CD4-positive, alpha-beta T cell treated with Interleukin-17A for 4 hours (primary cell): ENCODE measurements at regions not wholly inside any gene's neighbourhood (a gene's known extent, or its start where the extent isn't known, plus 50 kb on each side); places are given as distances from the start of the nearest gene placed in this dataset.

ENCODE experiments used
- DNase-seq: peaks from one replicate; pipeline ENCODE4 v3.0.0-alpha.2; 2020; ENCODE audit warnings: mixed read lengths

DNA sequence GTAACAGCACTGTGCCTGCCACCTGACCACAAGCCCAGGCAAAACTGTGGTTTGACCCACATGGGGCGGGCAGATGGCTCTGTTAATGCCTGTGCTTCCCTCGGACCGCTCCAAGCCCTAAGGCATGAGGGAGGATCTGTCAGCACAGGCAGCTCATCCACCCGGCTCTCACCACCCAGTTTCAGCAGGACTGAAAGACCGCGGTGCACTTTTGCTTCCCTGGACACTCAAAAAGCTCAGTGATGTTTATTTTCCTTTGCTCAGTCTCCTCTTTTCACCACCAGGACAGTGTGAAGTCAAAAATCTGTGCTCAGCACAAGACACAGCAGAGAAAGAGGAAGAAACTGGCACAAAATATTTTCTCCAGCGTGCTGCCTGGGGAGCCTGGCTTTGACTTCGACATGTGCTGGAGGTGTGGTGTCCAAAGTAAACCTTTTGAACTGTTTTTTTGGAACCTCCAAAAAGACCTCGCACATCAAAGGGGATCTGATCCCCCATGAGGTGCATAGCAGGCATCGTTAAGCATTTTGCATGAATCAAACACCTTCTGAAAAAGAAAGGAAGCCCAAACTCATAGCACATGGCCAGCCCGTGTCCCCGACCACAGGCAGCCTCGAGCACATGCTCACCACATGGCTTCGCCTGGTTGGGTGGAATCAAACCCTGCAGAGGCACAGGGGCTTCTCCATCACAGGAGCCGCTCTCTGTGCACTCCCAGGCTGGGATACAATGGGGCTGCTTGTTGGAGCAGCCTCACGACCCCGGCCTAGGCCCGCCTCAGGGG is 441.7 kb upstream of the JARID2 start:
- no peak for DNase-seq

DNA sequence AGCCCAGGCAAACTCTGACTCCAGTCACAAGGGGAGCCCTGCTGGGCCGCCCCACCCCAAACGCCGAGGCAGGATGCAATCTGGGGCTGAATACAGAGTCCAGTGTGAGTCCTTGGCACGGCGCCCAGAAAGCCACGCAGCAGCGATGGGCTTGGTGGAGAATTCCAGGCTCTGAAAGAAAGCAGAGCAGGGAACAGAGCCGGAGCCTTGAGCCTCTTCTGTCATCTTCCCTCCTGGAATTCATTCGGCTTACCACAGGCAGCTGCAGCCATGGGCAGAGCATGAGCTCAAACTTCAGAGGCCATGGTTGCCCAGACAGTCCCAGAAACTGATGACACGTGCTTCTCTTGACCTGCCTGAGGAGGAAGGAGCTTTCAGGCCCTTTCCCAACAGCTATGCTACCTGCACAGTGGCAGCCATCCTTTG is 441.1 kb upstream of the JARID2 start:
- no peak for DNase-seq

DNA sequence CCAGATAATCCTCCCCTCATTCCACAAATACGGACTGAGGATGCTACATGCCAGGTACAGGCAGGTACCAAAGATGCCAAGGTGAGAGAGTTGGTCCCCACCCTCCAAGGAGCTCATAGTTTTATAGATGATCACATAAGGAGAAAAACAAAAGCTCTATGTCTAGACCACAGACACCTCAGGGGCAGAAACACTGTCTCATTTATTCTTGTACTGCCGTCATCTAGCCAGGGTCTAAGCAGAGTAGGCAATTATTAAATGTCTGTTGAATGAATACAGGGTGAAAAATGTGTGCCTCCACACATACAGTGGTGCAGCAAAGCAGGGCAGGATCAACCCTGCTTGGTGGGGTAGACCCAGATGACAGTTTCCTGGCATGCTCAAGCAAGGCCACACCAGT is 439.8 kb upstream of the JARID2 start:
- DNase-seq, result no peak

DNA sequence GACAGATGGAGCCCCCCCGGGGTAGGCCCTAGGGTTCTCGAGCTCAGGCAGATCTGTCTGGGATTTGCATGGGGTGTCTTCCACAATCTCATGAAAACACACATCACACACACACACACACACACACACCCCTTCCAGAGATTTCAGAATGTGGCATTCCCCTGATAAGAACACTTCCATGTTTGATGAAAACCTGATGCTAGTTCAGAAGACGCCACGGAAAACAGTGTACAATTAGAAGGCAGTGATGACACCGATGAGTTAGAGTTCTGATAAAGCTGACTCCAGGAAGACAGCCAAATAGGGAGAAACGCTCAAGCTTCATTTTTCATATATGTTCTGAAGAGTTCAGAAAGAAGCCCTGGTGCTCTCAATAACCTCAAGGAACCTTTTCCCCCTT is 438.7 kb upstream of the JARID2 start:
- no peak for DNase-seq

- no peak for DNase-seq
Observed at GRCh38 chr6:14807971-14808370, 437.9 kb upstream of the JARID2 start.

- DNase-seq, result no peak
Observed at GRCh38 chr6:14810021-14810420, 435.8 kb upstream of the JARID2 start.

GRCh38 chr6:14811775-14812428 is 434.0 kb upstream of the JARID2 start:
- no peak for DNase-seq

GRCh38 chr6:14814016-14814415 is 431.9 kb upstream of the JARID2 start:
- DNase-seq, result no peak

DNA sequence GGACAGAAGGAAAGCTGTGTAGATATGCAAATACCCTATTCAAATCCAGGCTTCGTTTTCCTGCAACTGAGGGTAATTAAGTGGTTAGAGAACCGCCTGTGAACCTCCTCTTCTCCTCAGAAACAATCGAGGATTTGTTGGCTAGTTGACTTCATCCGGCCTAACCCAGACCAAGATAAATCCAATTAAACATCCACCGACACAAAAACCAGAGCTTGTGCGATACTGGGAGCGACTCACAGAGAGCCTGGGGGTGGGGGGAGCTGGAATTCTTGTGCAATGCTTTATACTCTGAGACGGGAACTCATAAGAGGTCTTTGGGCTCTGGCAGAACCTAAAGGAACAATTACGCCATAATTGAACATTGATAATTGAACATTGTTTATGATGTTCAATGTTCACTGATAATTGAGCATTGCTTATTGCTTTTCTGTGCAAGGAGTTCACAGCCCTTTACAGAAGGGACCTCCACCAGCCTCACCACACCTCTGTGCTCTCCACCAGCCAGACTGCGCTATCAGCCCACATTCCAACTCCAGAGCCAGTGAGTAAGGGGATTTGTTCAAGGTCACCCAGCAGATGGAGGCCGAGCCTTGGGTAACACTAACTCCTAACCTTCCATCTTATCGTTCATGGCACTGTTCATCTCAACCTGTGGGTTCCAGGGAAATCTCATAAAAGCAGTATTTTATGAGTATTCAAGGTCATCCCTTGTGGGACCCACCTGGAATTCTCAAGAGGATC is 429.6 kb upstream of the JARID2 start:
- DNase-seq, result no peak

GRCh38 chr6:14817074-14817473 is 428.8 kb upstream of the JARID2 start:
- DNase-seq, result no peak

- no peak for DNase-seq
Observed at GRCh38 chr6:14818422-14818884, 427.4 kb upstream of the JARID2 start.

DNA sequence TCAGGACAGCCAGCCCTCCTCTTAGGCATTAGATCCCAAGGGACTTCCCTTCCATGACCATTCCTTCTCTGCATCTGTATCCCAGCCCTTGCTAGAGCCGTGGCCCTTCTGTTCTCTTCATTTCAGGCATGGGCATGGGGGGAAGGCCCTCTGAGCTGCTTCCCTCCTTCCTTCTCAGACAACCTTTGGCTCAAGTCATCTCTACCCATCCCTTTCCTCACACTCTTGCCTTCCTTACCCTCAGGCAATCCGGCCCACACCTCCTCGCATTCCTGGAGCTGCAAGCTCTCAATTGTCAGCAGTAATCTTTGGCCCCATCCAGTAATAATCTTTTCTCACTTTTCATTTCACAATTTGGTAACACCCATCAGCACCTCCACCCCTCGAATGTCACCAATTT is 426.9 kb upstream of the JARID2 start:
- no peak for DNase-seq

- no peak for DNase-seq
Observed at GRCh38 chr6:14819840-14820420, 425.9 kb upstream of the JARID2 start.

DNA sequence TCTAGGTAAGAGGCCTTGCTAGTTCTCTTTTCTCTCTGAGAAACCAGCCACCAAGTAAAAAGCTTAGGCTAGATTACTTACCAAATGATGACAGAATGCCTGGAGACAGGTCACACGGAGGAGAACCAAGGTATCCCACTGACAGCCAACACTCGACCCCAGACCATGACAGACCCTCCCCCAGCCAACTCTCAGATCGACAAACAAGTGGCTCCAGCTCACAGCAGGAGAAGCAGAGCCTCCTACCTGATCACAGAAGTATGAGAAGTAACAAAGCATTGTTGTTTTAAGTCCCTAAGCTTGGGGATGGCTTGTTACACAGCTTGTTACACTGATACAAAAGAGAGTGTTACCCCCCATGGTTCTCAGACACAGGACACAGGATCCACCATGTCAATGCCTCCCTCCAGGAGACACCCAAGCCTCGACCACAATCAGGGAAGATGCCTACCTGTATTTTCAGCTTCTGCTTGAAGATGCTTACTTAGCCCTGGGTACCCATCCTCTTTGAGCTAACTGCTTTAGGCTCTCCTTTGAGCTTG is 423.8 kb upstream of the JARID2 start:
- no peak for DNase-seq

DNA sequence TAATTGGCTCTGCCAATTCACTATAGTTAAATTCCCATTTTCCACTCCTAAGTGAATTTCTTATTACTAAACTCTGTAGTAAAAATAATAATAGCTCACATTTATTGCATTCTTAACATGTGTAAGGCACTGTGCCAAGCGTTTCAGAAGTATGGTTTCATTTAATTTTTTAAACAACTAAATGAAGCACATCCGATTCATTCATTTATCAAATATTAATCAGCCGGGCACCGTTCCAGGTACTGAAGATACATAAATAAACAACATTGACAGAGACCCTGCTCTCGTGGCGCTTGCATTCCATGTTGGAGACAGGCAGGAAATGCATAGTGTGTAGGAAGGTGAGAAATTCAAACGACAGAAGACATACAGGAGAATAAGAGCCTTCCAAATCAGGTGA is 423.2 kb upstream of the JARID2 start:
- DNase-seq, result no peak

- DNase-seq, result no peak
Observed at GRCh38 chr6:14824060-14824459, 421.8 kb upstream of the JARID2 start.

DNA sequence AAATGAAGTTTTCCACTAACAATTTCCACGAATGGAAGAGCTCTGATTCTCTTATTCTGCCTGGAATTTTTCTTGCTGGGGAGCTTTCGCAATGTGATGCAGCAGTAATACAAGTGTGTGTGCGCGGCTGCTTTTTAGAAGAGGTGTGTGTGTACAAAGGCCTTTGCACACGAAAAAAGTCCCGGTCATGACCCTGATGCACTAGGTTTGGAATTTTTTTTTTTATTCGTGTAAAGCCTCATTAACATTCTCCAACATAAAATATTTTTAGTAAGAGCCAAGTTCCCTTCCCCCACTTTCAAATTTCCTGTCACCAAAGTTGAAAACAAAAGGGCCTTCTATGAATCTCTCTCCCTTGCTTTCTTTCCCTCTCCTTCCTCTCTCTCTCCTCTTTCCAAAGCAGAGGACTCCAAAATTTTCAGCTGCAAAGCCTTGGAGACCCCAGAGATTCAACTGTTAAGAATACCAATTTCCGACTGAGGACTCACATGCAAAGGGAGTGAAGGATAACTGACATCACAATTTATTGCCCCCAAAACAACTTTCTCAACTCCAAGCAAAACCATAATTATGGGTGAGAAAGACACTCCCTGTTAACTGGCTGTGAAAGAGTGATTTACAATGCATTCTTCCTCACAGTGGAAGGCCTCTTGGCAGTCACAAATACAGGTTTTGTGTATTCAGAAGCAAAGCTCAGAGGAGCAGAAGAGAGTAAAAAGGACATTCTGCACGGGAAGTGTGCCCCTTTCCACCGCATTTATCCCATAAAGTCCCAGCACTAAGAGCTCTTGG is 421.2 kb upstream of the JARID2 start:
- DNase-seq, result no peak

- no peak for DNase-seq
Observed at GRCh38 chr6:14826456-14826855, 419.4 kb upstream of the JARID2 start.

DNA sequence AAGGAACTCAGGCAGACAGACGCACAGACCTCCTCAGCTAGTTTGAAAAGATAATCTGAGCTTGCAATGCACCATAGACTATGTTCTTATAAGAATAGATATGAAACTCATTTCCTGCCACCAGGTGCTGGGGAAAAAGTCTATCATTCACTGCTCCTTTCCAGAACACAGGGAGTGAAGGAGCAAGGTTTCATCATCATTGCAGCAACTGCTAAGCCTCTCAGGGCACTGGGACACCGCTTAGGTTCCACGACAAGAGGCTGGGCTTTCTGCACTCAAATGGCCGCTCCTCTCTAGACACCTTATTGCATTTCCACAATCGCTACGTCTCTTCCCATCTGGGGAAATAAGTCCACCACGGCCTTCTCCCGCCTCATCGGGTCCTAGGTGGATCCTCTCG is 418.5 kb upstream of the JARID2 start:
- DNase-seq, result no peak

- no peak for DNase-seq
Observed at GRCh38 chr6:14828201-14828611, 417.7 kb upstream of the JARID2 start.

- no peak for DNase-seq
Observed at GRCh38 chr6:14831070-14831469, 414.8 kb upstream of the JARID2 start.

GRCh38 chr6:14831937-14832336 is 413.9 kb upstream of the JARID2 start:
- no peak for DNase-seq
